CD14-positive monocyte (primary cell): ENCODE measurements at regions not wholly inside any gene's neighbourhood (a gene's known extent, or its start where the extent isn't known, plus 50 kb on each side); places are given as distances from the start of the nearest gene placed in this dataset. TPM values are rescaled to one million over a fixed set of nuclear protein-coding genes. Genes with fewer than 3 reads are reported as not detected.
A peak's percentile ranks its signal among the peaks of the same experiment; 100 is the strongest.
"Not testable (repeated sequence)": the region's sequence is repeated elsewhere in the genome, so short reads cannot be mapped to it uniquely, and the experiment has no call there.

ENCODE experiments used
- DNase-seq, 3 donors: peaks; one replicate each; pipeline ENCODE4 v3.0.0-alpha.2; 2011 to 2022
- H2AFZ ChIP-seq: 2 replicates; pipeline ENCODE4 v1.6.0; 2012; ENCODE audit warnings: mild to moderate bottlenecking, low read depth, low read length, inconsistent platforms; ENCODE audit not compliant: insufficient read depth, poor library complexity, severe bottlenecking
- H3K27ac ChIP-seq, 2 donors: 1 replicate in 1 of 2; 2 replicates in 1 of 2; pipeline ENCODE4 v1.5.1; 2012 to 2013; ENCODE audit warnings: low read length in 2 of 2, control low read depth in 1 of 2, inconsistent platforms in 1 of 2, low read depth in 1 of 2, mild to moderate bottlenecking in 1 of 2
- H3K27me3 ChIP-seq, 2 donors: one replicate each; pipeline versions ENCODE4 v1.6.0 to v1.6.1; 2011 to 2013; ENCODE audit warnings: low read length in 2 of 2; ENCODE audit not compliant: control insufficient read depth in 2 of 2, insufficient read depth in 2 of 2
- H3K36me3 ChIP-seq, 2 donors: replicated peaks in 1 of 2; 1 replicate in 1 of 2; 2 replicates in 1 of 2; pipeline versions ENCODE4 v1.5.1 to v1.6.1; 2012 to 2013; ENCODE audit warnings: low read length in 2 of 2, control low read depth in 1 of 2, inconsistent platforms in 1 of 2, mild to moderate bottlenecking in 1 of 2; ENCODE audit not compliant: insufficient read depth in 2 of 2, control insufficient read depth in 1 of 2
- H3K4me1 ChIP-seq, 2 donors: 1 replicate in 1 of 2; 2 replicates in 1 of 2; pipeline versions ENCODE4 v1.5.1 to v1.6.1; 2012 to 2013; ENCODE audit warnings: low read length in 2 of 2, control low read depth in 1 of 2, inconsistent platforms in 1 of 2, mild to moderate bottlenecking in 1 of 2, moderate library complexity in 1 of 2; ENCODE audit not compliant: insufficient read depth in 2 of 2, control insufficient read depth in 1 of 2
- H3K4me2 ChIP-seq: replicated peaks from 2 replicates; pipeline ENCODE3; 2012; ENCODE audit warnings: low read length, moderate library complexity, mild to moderate bottlenecking; ENCODE audit not compliant: poor library complexity, severe bottlenecking; ENCODE audit errors: extremely low read depth
- H3K4me3 ChIP-seq, 3 experiments: fragments of 200-600 bp in 1 of 3; sonication (generic) in 1 of 3; replicated peaks in 1 of 3; 1 replicate in 2 of 3; 2 replicates in 1 of 3; pipeline ENCODE4 v1.5.1; 2011 to 2013; ENCODE audit warnings: low read length in 3 of 3, mild to moderate bottlenecking in 3 of 3, control low read depth in 2 of 3, low read depth in 2 of 3, inconsistent platforms in 1 of 3, moderate library complexity in 1 of 3
- H3K79me2 ChIP-seq: 2 replicates; pipeline ENCODE4 v1.6.0; 2012; ENCODE audit warnings: mild to moderate bottlenecking, control low read depth, inconsistent platforms, low read length, moderate library complexity; ENCODE audit not compliant: insufficient read depth
- H3K9ac ChIP-seq: 2 replicates; pipeline ENCODE4 v1.6.0; 2017; ENCODE audit warnings: low read length, mild to moderate bottlenecking; ENCODE audit not compliant: insufficient read depth, poor library complexity, severe bottlenecking
- H3K9me3 ChIP-seq, 2 donors: replicated peaks in 1 of 2; 1 replicate in 1 of 2; 2 replicates in 1 of 2; pipeline versions ENCODE4 v1.5.1 to v1.6.1; 2012 to 2013; ENCODE audit warnings: low read length in 2 of 2, control low read depth in 1 of 2; ENCODE audit not compliant: control insufficient read depth in 1 of 2, insufficient read depth in 1 of 2
- H4K20me1 ChIP-seq: 2 replicates; pipeline ENCODE4 v1.6.0; 2012; ENCODE audit warnings: mild to moderate bottlenecking, low read length, control low read depth, moderate library complexity; ENCODE audit not compliant: insufficient read depth
- H3K27ac Mint-ChIP-seq, 7 donors: one replicate each; pipeline ENCODE4 v1.8.0; 2020; ENCODE audit warnings: mild to moderate bottlenecking in 7 of 7, mixed read lengths in 7 of 7, moderate library complexity in 6 of 7, inconsistent platforms in 2 of 7
- H3K27me3 Mint-ChIP-seq, 3 donors: one replicate each; pipeline ENCODE4 v1.8.0; 2021 to 2022; ENCODE audit warnings: low read depth in 3 of 3, mild to moderate bottlenecking in 3 of 3, mixed read lengths in 3 of 3, moderate library complexity in 3 of 3, inconsistent platforms in 1 of 3
- H3K36me3 Mint-ChIP-seq, 2 donors: one replicate each; pipeline ENCODE4 v1.8.0; 2020; ENCODE audit warnings: mixed read lengths in 2 of 2, inconsistent platforms in 1 of 2, mild to moderate bottlenecking in 1 of 2
- H3K4me1 Mint-ChIP-seq: one replicate; pipeline ENCODE4 v1.8.0; 2020; ENCODE audit warnings: mild to moderate bottlenecking, mixed read lengths
- H3K4me3 Mint-ChIP-seq, 2 donors: one replicate each; pipeline ENCODE4 v1.8.0; 2020; ENCODE audit warnings: mild to moderate bottlenecking in 2 of 2, mixed read lengths in 2 of 2, moderate library complexity in 1 of 2
- H3K9me3 Mint-ChIP-seq, 7 donors: one replicate each; pipeline ENCODE4 v1.8.0; 2020 to 2022; ENCODE audit warnings: mixed read lengths in 7 of 7, mild to moderate bottlenecking in 6 of 7, moderate library complexity in 6 of 7, inconsistent platforms in 2 of 7
- WGBS: methylation state at CpG from one replicate; pipeline ENCODE4 v1.1.5; 2013; ENCODE audit warnings: missing lambda C conversion rate; ENCODE audit not compliant: insufficient coverage; 5-methylcytosine and 5-hydroxymethylcytosine counted together
- intact Hi-C, 2 donors: fragments of 100-400 bp; cut with micrococcal nuclease; formaldehyde crosslinking; loops; one replicate each; pipeline versions ENCODE4 v1.15.0 to v1.15.1; 2023
- small RNA-seq: library from RNA; depleted of rRNA; stranded (forward); fragments of <200 nt; gene quantifications from one replicate; pipeline ENCODE3, GENCODE V24; 2012; ENCODE audit warnings: low read depth; ENCODE audit not compliant: insufficient read length
- TF ChIP-seq, protein P1 (sequence below): fragments of 200-600 bp; IDR thresholded peaks from one replicate; pipeline ENCODE4 v1.8.0; 2022; ENCODE audit warnings: antibody characterized with exemption, mild to moderate bottlenecking

DNA sequence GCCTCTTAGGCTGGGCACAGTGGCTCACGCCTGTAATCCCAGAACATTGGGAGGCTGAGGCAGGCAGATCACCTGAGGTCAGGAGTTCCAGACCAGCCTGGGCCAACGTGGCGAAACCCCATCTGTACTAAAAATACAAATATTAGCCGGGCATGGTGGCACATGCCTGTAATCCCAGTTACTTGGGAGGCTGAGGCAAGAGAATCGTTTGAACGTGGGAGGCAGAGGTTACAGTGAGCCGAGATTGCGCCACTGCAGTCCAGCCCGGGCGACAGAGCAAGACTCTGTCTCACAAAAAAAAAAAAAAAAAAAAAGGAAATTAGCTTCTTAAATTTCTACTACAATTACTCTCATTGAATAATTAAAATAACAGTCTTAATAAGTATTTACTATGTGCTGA is 52.4 kb upstream of the JARID2 start:
- H3K9ac ChIP-seq, H3K4me3 Mint-ChIP-seq, H3K9me3 Mint-ChIP-seq, H3K27me3 Mint-ChIP-seq, intact Hi-C loops, H3K27me3 ChIP-seq, H4K20me1 ChIP-seq, H3K79me2 ChIP-seq, H2AFZ ChIP-seq, H3K36me3 Mint-ChIP-seq, H3K36me3 ChIP-seq, H3K9me3 ChIP-seq: not testable (repeated sequence)
- peak overlapping the region; percentile 47 for H3K4me2 ChIP-seq
- peak overlapping the region in 1 of 2 donors; percentile 67 for H3K27ac ChIP-seq
- peak overlapping the region; percentile 36 to 95 (median 82) for H3K27ac Mint-ChIP-seq
- peak overlapping the region in 1 of 3 experiments; percentile 34 for H3K4me3 ChIP-seq
- peak in 2 of 3 donors; percentile 46 to 48 for DNase-seq
- H3K4me1 Mint-ChIP-seq: peaks cover 15% of the 10 kb centered on the region
- WGBS: 83% methylated on average over 1 of the region's 10 CpGs
- peaks cover 17 to 20% of the 10 kb centered on the region in 2 donors for H3K4me1 ChIP-seq

DNA sequence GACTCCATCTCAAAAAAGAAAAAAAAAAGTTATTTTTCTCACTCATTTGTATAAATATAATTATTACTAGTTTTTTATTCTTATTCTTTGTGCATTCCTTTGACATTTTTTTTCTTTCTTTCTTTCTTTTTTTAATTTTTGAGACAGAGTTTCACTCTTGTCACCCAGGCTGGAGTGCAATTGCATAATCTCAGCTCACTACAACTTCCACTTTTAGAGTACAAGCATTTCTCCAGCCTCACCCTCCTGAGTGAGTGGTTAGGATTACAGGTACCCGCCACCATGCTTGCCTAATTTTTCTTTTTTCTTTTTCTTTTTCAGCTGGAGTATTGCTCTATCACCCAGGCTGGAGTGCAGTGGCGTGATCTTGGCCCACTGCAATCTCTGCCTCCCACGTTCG is 51.4 kb upstream of the JARID2 start:
- Mint-ChIP-seq H3K27ac (peak overlapping the region; percentile 40 to 91 (median 84)), H3K9me3 (peaks cover 0 to 4% (median 0%) of the 10 kb centered on the region in 7 donors), H3K36me3 (no peaks in the 10 kb centered on the region), H3K27me3 (peaks cover 0 to 3% (median 3%) of the 10 kb centered on the region in 3 donors), H3K4me3 (peak overlapping the region in 1 of 2 donors; percentile 46), H3K4me1 (peaks cover 15% of the 10 kb centered on the region)
- intact Hi-C loops: no loop called here
- DNase-seq: peak; percentile 52 to 74 (median 62)
- H2AFZ ChIP-seq: no peak overlapping the region
- H3K9me3 ChIP-seq: no peaks in the 10 kb centered on the region
- peak overlapping the region in 1 of 3 experiments; percentile 41 for H3K4me3 ChIP-seq
- H3K27ac ChIP-seq: peak overlapping the region; percentile 53 to 67
- H4K20me1 ChIP-seq: no peaks in the 10 kb centered on the region
- H3K9ac ChIP-seq: no peak overlapping the region
- H3K79me2 ChIP-seq: no peaks in the 10 kb centered on the region
- peaks cover 17 to 20% of the 10 kb centered on the region in 2 donors for H3K4me1 ChIP-seq
- TF ChIP-seq, protein P1, sequence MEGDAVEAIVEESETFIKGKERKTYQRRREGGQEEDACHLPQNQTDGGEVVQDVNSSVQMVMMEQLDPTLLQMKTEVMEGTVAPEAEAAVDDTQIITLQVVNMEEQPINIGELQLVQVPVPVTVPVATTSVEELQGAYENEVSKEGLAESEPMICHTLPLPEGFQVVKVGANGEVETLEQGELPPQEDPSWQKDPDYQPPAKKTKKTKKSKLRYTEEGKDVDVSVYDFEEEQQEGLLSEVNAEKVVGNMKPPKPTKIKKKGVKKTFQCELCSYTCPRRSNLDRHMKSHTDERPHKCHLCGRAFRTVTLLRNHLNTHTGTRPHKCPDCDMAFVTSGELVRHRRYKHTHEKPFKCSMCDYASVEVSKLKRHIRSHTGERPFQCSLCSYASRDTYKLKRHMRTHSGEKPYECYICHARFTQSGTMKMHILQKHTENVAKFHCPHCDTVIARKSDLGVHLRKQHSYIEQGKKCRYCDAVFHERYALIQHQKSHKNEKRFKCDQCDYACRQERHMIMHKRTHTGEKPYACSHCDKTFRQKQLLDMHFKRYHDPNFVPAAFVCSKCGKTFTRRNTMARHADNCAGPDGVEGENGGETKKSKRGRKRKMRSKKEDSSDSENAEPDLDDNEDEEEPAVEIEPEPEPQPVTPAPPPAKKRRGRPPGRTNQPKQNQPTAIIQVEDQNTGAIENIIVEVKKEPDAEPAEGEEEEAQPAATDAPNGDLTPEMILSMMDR: no peak
- peak overlapping the region; percentile 47 for H3K4me2 ChIP-seq
- WGBS: 0% methylated on average over 1 of the region's 4 CpGs
- H3K27me3 ChIP-seq: no peaks in the 10 kb centered on the region
- H3K36me3 ChIP-seq: no peaks in the 10 kb centered on the region

Small RNA genes lying in the stretch of these regions (small RNA-seq; reads per million reads assigned to genes)
- not detected for gene RN7SL332P
- gene RNU6-793P: not detected
